Activated T-cell treated with anti-CD3 and anti-CD28 coated beads for 4 hours (primary cell): ENCODE measurements at regions not wholly inside any gene's neighbourhood (a gene's known extent, or its start where the extent isn't known, plus 50 kb on each side); places are given as distances from the start of the nearest gene placed in this dataset.

Experiments
- DNase-seq: peaks from one replicate; pipeline ENCODE4 v3.0.0-alpha.2; 2020

- no peak for DNase-seq
Measured at GRCh38 chr16:85971902-85972638, 73.1 kb downstream of the IRF8 start.

GRCh38 chr16:85974428-85975375, 75.7 kb downstream of the IRF8 start:
- DNase-seq: no peak

- DNase-seq: no peak
Measured at GRCh38 chr16:85975451-85975981, 76.6 kb downstream of the IRF8 start.

- DNase-seq: no peak
Measured at GRCh38 chr16:85978291-85978775, 79.4 kb downstream of the IRF8 start.

GRCh38 chr16:85978976-85979375, 80.0 kb downstream of the IRF8 start:
- no peak for DNase-seq

GRCh38 chr16:85979605-85980004, 80.6 kb downstream of the IRF8 start:
- no peak for DNase-seq

GRCh38 chr16:85980686-85981085, 81.7 kb downstream of the IRF8 start:
- DNase-seq: no peak

GRCh38 chr16:85981826-85982562, 83.0 kb downstream of the IRF8 start:
- no peak for DNase-seq

- DNase-seq: no peak
Measured at GRCh38 chr16:85982563-85982939, 83.6 kb downstream of the IRF8 start.

GRCh38 chr16:85983064-85983463, 84.1 kb downstream of the IRF8 start:
- no peak for DNase-seq

GRCh38 chr16:85983606-85984230, 84.8 kb downstream of the IRF8 start:
- DNase-seq: no peak

- DNase-seq: no peak
Measured at GRCh38 chr16:85984231-85984880, 85.4 kb downstream of the IRF8 start.

GRCh38 chr16:85984947-85985451, 86.0 kb downstream of the IRF8 start:
- DNase-seq: no peak

- DNase-seq: peak; percentile 22
Measured at GRCh38 chr16:85986931-85987749, 88.2 kb downstream of the IRF8 start.

GRCh38 chr16:85987750-85988078, 88.8 kb downstream of the IRF8 start:
- no peak for DNase-seq

GRCh38 chr16:85988306-85988705, 89.3 kb downstream of the IRF8 start:
- DNase-seq: no peak

GRCh38 chr16:85988723-85989313, 89.9 kb downstream of the IRF8 start:
- DNase-seq: no peak

- DNase-seq: no peak
Measured at GRCh38 chr16:85989376-85989775, 90.4 kb downstream of the IRF8 start.

- DNase-seq: no peak
Measured at GRCh38 chr16:85989863-85990643, 91.1 kb downstream of the IRF8 start.

GRCh38 chr16:85990861-85991301, 91.9 kb downstream of the IRF8 start:
- DNase-seq: no peak
